ENCODE measurements at regions not wholly inside any gene's neighbourhood (a gene's known extent, or its start where the extent isn't known, plus 50 kb on each side); places are given as distances from the start of the nearest gene placed in this dataset.

DNA sequence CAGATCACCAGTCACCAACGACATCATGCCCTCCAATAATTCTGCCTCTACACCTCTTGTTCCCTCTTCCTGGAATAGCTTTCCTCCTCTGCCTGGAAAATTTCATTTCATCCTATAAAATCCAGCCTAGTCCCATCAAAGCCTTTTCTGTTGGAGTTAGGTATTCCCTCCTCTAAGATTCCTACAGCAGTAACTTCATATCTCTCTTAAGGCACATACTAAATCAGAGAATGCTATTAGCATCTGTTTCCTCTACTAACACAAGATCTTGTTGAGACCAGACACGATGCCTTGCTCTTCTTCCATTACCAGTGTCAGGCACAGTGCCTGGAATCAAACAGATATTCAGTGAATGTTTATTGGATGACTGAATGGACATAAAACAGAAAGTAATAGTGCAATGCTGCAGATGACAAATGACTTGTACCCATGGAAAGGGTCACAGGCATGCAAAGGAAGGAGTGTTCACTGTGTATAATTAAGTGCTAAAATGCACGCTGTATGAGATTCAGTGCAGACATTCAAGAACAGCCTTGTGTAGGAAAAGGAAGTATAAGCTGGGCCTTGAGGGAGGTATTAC, 342.0 kb upstream of the ACVR2A start:
- TF ChIP-seq, protein P1, sequence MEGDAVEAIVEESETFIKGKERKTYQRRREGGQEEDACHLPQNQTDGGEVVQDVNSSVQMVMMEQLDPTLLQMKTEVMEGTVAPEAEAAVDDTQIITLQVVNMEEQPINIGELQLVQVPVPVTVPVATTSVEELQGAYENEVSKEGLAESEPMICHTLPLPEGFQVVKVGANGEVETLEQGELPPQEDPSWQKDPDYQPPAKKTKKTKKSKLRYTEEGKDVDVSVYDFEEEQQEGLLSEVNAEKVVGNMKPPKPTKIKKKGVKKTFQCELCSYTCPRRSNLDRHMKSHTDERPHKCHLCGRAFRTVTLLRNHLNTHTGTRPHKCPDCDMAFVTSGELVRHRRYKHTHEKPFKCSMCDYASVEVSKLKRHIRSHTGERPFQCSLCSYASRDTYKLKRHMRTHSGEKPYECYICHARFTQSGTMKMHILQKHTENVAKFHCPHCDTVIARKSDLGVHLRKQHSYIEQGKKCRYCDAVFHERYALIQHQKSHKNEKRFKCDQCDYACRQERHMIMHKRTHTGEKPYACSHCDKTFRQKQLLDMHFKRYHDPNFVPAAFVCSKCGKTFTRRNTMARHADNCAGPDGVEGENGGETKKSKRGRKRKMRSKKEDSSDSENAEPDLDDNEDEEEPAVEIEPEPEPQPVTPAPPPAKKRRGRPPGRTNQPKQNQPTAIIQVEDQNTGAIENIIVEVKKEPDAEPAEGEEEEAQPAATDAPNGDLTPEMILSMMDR (IDR thresholded peaks at IDR 0.05; ENCODE audit: low read depth, low read length, missing control alignments), result no peak
- no peak overlapping the region for H3K4me3 ChIP-seq (replicated peaks; ENCODE audit: low read depth, low read length)
- no peak for DNase-seq (ENCODE audit: extremely low read depth, low read depth)

DNA sequence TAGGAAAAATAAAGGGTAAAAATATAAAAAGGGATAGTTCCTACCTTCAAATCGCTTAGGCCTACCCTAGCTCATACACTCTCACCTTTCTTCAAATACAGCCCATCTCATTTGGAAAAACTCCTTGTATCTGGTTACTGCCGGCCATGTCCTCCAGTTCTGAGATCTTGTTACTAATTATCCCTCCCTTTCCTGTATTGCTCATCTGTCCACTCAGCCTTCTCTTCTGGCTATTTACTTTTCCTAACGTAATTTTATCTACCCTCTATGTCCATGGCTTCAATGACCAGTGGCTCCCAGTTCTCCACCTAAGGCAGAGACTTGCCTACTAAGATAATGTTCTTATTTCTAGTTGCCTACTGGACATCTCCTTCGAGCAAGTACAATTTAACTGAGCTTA, 342.9 kb upstream of the ACVR2A start:
- TF ChIP-seq, protein P1 (IDR thresholded peaks at IDR 0.05; ENCODE audit: low read depth, low read length, missing control alignments), result no peak
- no peak for DNase-seq (ENCODE audit: extremely low read depth, low read depth)
- H3K4me3 ChIP-seq (replicated peaks; ENCODE audit: low read depth, low read length), result no peak overlapping the region

DNA sequence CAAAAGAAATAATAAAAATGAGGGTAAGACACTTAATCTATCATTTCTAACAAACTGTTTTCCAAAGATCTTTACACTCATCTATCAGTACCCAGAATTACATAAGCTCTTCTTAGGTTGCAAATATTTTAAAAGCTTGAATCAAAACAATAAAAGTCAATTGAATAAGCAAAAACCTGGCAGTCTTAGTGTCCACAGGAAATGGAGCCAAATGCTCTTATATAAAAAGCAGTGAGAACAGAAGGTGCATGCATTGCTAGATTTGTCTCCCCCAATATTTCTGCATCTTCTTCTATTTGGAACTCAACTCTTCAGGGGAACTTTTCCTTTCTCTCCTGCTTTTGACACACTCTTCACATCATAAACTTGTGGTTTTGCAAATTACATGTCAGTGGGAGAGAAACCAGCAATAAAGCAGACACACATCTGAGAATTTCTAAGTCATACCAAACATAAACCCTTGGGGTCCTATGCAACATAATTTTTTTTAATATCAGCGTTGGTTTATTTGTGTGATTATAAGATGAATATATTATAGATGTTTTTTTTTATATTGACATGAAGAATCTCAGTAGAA, 343.9 kb upstream of the ACVR2A start:
- DNase-seq (ENCODE audit: extremely low read depth, low read depth), result no peak

GRCh38 chr2:147500229-147500628, 344.6 kb upstream of the ACVR2A start:
- DNase-seq (ENCODE audit: extremely low read depth, low read depth), result no peak
- no peak overlapping the region for H3K4me3 ChIP-seq (replicated peaks; ENCODE audit: low read depth, low read length)
- TF ChIP-seq, protein P1 (IDR thresholded peaks at IDR 0.05; ENCODE audit: low read depth, low read length, missing control alignments), result no peak

More for the DNA sequence above, 343.9 kb upstream of the ACVR2A start:
- TF ChIP-seq, protein P1 (IDR thresholded peaks at IDR 0.05; ENCODE audit: low read depth, low read length, missing control alignments), result no peak
- H3K4me3 ChIP-seq (replicated peaks; ENCODE audit: low read depth, low read length), result no peak overlapping the region

GRCh38 chr2:147499785-147500184, 345.0 kb upstream of the ACVR2A start:
- no peak for DNase-seq (ENCODE audit: extremely low read depth, low read depth)
- TF ChIP-seq, protein P1 (IDR thresholded peaks at IDR 0.05; ENCODE audit: low read depth, low read length, missing control alignments), result no peak
- no peak overlapping the region for H3K4me3 ChIP-seq (replicated peaks; ENCODE audit: low read depth, low read length)

- TF ChIP-seq, protein P1 (IDR thresholded peaks at IDR 0.05; ENCODE audit: low read depth, low read length, missing control alignments), result no peak
- no peak overlapping the region for H3K4me3 ChIP-seq (replicated peaks; ENCODE audit: low read depth, low read length)
- DNase-seq (ENCODE audit: extremely low read depth, low read depth), result no peak
Observed at GRCh38 chr2:147495734-147496133, 349.1 kb upstream of the ACVR2A start.

DNA sequence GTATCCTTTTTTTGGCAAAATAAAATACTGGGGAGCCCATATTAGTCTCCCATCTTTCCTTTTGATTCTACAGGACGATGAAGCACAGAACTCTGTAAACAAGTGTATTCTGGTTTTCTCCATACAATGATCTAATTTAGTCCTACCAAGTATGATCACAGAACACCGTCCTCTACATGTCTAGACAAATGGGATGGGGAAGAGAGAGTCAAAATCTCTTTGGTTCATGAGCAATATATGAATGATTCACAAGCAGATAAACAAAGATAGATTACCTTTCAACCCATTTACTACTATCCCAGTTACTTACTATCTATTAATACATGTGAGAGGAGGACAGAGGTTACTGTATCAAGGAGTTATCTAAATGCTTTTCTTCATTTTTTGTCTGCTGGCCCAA, 352.4 kb upstream of the ACVR2A start:
- no peak overlapping the region for H3K4me3 ChIP-seq (replicated peaks; ENCODE audit: low read depth, low read length)
- TF ChIP-seq, protein P1 (IDR thresholded peaks at IDR 0.05; ENCODE audit: low read depth, low read length, missing control alignments), result no peak
- DNase-seq (ENCODE audit: extremely low read depth, low read depth), result no peak

Measured in HFF-Myc (cell line).